ENCODE measurements at regions not wholly inside any gene's neighbourhood (a gene's known extent, or its start where the extent isn't known, plus 50 kb on each side); places are given as distances from the start of the nearest gene placed in this dataset.
"Not testable (repeated sequence)": the region's sequence is repeated elsewhere in the genome, so short reads cannot be mapped to it uniquely, and the experiment has no call there.

DNA sequence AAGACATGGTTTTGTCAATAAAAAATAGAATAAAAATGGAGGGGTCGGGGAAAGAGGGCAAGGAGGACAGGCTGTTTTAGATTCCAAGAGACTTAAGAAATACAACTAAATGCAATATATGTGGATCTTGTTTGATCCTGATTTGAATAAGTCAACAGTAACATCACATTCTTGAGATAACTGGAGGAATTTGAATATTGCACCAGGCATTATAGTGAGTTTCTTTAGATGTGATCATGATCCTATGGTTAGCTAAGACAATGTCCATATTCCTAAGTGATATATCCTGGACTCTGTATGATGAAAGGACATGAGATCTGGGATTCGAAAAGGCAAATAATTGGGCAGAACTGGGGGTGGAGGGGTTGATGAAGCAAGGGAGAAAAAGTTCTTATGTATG is 311.8 kb downstream of the PLPP3 start:
- no peak for DNase-seq

GRCh38 chr1:56266359-56266758 is 313.0 kb downstream of the PLPP3 start:
- no peak for DNase-seq

GRCh38 chr1:56265216-56265615 is 314.1 kb downstream of the PLPP3 start:
- DNase-seq = no peak

- no peak for DNase-seq
Observed at GRCh38 chr1:56263908-56264307, 315.5 kb downstream of the PLPP3 start.

DNA sequence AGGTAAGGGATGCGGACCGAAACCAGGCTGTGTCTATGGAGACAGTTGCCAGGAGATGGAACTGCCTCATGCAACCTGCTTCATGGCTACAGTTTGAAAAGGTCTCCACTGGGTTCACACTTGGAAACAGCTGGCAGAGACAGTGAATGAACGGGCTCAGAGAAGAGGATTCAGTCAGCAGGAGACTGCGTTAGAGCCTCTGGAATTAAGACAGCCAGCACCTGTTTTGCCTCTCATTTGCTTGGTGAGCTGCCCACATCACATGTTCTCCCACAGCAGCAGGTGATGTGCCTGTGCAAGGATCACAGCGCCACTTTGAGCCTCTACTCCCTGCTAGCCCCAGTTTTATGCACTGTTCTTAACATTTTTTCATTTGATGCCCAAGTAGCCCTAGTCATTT is 321.0 kb downstream of the PLPP3 start:
- no peak for DNase-seq

DNA sequence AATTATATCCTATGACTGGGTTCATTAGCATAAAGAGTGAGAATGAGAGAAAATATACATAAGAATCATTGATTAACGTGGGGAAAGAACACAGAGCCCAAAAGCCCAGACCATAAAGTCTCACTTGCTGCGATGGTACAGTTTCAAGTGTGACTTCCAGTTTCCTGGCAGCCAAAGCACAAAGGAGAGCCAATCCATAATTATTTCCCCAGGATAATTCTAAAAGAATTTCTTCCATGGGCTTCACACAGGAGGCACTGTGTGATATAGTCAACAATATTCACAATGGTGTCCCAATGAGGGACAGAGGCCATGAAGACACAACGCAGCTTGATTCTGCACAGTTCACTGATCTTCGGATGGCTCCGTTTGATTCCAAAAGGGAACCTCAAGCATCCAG is 321.6 kb downstream of the PLPP3 start:
- no peak for DNase-seq

DNA sequence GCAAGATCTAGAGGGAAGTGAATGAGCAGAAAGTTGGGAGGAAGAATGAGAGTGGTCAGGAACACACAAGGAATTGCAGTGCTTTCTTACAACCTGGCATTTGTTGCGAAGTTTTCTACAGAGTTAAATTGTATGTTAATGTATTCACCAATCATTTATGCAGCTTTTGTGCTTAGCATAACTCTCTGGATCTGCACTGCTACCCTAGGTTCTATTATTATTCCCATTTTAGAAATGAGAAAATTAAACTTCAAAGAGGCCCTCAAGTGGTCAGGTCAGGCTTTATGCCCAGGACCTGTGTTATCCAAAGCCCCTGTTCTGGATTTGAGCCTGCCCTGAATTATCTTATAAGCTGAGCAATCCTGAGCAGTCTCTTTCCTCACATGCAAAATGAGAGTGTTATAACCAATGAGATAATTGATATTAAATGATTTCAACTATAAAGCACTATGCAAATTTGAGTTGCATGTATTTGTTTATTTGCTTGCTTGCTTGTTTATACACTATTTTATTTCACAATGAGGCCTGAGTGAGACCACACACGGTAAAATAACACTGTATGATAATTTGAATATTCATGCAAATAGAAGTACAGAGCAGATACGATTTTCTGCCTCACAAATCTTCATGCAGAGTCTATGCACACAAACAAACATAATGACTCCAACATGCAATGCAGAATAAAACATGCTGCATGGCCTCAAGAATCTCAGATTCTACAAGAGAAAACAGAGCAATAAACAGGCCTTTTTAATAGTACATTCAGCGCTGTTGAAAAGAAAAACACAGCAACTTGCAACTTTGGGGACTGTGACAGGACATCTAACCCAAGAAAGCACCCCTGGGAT is 323.0 kb downstream of the PLPP3 start:
- DNase-seq = peak; percentile 63

- peak; percentile 98 for DNase-seq
Observed at GRCh38 chr1:56255516-56256152, 323.7 kb downstream of the PLPP3 start.

- DNase-seq = no peak
Observed at GRCh38 chr1:56254130-56254529, 325.2 kb downstream of the PLPP3 start.

DNA sequence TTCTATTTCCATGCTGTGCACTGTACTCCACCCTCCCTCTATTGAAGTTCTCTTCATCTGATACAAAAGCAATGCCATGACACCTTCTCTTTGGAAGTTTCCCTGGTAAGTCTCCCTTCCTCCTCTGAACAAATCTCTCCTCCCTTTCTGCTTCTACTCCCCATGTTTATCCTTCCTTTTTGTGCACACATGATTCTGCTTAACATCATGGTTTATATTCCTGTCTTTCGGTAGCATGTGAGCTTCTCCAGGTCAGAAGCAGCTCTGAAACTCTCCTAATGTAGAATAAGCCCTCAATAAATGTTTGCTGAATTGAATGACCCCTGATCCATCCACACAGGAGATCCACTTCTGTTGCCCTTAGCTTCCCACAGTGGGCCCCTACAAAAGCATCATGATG is 328.6 kb downstream of the PLPP3 start:
- DNase-seq = no peak

DNA sequence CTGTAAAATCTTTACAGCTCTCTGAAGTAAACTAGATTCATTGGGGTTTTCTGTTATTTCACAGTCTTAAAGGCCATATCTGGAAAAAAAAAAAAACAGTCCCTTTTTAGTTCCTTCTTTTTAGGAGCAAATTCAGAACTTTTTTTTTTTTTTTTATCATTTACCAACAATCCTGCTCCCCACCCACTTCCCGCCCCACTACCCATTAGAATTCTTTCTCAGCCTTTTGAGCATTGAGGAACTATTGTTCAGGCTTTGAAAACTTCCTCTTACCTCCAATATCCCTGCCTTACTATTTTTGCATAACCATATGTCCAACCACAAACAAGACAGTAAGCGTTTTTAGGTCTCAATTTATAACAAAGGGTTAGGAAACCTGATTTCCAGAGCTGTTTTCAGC is 330.1 kb downstream of the PLPP3 start:
- DNase-seq = no peak

DNA sequence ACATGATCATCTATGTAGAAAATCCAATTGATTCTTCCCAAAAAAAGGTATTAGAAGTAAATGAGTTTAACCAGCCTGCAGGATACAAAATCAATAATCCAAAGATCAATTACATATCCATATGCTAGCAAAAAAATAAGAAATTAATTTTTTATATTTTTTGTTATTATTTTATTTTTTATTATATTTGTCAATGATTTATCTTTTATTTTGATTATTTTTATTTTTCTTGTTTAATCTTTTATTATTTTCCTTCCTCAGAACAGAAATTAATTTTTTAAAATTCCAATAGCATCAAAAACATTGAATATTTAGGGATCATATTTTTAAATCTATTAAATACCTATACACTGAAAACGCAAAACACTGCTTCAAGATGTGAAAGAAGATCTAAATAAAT is 331.2 kb downstream of the PLPP3 start:
- DNase-seq = no peak

DNA sequence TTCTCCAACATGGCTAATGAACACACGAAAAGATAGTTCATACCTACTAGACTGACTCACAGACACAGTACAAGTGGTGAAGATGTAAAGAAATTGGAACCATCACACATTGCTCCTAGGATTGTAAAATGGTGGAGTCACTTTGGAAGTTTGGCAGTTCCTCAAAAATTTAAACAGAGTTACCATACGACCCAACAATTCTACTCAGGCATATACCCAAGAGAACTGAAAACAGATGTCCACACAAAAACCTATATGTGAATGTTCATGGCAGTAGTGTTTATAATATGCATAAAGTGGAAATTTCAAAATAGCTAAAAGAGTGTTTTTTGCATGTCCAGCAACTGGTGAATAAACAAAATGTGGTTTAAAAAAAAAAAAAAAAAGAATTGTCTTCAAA is 332.6 kb downstream of the PLPP3 start:
- not testable (repeated sequence) for DNase-seq

DNA sequence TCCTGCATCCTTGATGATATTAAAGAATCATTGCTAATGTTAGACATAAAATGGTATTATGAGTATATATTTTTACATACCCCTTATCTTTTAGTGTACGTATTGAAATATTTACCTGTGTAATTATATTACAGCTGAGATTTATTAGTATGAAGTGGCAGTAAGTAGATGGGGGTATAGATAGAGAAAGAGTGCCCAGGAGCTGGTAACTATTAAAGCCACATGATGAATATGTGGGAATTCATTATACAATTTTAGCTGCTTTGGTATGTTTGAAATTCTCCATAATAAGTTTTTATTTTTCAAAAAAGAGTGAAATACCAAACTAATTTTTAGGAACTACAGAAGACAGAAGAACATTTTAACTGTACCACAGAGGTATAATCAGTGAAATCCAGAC is 339.0 kb downstream of the PLPP3 start:
- DNase-seq = no peak

DNA sequence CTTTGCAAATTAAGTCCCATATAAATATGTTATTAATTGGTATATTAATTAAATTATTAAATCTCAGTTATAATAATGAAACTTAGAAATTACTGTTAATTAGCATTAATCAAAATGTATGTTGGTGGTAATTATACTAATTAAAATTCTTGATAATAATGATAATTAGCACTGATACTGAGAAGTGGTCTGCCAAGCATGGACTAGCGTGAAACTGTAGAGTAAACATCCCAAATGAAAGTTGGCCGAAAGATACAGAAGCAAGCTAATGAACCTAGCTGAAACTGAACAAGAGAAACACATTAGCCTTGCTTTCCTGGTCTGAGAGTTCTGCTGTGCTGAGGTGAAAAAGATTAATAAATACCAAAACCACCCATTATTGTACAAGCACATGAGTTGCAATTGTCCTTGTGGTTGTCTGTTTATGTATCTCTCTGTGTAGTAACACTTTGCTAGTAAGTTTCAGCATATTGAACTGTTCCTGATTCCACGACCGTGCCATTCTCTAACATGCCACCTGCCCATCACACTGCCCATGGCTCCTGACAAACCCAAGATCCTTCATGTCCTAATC is 341.8 kb downstream of the PLPP3 start:
- no peak for DNase-seq

DNA sequence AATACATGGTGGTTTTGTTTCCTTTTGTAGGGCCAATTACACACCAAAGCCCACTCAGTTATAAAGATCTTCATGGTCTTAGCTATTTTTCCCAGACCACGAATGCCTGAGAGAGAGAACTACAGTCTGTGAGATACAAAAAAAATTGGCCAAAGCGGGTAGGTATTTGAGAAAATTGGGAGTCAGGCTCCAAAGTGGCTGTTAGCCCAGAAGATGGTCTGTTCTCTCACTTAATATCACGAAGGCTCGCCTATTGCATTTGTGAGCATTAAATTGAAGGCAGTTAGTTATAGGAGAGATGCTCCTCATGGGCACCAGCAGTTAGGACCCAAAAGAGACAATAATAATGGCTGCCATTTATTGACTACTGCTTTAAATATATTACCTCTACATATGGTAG is 342.7 kb downstream of the PLPP3 start:
- no peak for DNase-seq

DNA sequence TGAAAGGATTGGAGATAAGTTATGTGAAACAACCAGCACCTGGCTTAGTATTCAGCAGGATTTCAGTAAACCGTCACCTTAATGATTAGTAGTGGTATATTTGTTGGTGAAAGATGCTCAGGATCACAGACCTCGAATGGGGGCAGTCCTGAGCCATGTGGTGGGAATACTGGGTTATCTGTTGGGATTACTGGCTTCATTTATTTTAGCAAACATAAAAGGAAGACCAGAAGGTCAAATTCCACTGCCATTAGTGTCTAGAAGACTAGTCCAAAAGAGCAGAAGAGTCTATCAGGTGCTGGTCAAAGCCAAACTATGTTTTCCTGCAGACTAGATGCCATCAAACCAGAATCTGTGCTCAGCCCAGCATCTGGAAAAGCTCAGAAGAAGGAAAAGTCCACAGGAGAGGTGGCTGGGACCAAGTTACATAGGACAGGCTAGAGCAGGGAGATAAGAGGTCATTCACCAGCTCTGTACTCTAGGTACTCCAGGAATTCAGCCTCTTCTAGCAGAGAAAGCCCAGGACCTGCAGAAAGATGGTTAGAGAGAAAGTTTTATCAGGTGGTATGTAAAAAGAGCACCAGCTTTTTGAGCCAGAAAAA is 343.4 kb downstream of the PLPP3 start:
- DNase-seq = no peak

DNA sequence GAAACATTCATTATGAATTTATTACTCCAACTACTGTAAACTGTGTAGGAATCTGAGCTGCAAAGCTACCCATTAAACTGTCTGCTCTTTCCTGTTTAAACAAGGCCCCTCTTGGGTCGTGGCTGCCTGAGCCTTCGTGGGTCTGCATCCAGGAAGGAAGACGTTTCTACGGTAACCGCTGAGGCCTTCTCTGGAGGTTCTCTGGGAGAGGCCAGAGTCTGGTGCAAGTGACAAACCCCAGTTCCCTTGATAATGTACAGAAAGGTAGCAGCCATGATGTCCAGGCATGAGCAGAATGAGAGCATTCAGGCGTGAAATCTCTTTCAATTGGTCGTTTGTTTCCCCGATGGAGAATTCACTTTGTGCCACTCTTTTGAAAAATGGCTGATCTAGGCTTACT is 350.2 kb downstream of the PLPP3 start:
- no peak for DNase-seq

GRCh38 chr1:56227886-56228285 is 351.5 kb downstream of the PLPP3 start:
- DNase-seq = no peak

DNA sequence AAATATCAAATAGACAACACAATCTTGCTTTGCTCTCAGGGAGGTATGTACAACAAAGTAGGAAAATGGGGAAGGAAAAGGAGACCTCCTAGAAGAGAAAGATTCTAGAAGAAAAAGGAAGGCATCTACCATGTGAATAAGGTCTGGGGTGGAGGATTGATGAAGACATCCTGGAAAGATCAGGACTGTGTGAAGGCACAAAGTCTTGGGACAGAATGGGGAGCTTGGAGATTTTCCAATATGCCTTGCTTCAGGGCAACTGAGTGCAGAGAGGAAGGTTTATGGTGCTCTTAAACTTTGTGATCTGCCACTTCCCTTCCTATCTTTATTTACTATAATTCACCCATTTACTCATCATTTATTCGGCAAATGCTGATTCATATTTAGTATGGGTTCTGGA is 352.0 kb downstream of the PLPP3 start:
- DNase-seq = no peak

DNA sequence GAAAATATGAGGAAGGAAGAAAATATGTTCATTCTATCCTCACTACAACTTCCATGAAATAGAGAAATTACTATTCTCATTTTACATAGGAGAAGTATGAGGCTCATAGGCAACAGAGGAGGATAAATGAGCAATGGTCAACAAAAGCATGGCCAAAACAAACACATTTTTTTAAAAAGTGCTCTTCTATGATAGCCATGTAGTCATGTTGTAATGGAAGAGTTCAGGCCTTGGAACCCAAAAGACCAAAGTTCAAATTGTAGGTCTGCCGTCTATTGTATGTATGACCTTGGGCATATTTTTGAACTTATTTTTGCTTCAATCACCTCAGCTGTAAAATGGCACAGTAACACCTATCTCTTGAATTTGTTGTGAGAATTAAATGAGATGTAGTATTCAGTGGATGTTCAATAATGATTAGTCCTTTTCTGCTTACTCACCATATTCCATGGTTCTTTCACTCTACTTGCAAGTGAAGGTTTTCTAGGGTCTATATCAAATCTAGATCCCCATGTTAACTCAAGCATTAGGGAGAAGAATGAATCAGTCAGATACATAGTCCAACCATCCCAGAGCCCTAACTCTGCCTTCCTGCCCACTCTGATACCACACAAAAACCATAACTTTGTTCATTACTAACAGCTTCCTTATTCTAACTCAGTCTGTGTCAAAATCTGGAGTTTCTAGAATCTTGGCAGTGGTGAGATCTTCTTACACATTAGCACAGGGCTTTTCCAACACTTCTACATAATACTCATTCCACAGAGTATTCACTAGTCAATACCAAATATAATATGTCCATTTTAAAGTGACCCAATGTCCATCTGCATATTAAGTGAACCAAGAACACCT is 353.2 kb downstream of the PLPP3 start:
- DNase-seq = no peak

DNA sequence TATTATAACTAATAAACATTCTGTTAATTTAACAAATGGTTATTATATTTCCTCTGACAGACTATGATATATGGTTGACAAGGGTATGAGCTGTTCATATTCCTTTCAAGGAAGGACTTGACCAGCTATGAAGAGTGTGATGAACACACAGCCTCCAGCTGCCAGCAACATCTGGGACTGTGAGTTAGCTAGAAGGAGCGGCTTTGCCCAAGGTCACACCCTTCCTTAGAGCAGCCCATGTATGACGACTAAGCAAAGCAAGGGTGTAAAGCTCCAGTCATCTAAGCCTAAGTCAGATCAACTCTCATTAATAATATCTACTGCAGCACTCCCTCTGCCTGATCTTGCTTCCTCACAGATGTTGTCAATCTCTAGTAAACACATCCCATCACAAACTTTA is 355.4 kb downstream of the PLPP3 start:
- no peak for DNase-seq
